Natural killer cell (primary cell): ENCODE measurements at regions not wholly inside any gene's neighbourhood (a gene's known extent, or its start where the extent isn't known, plus 50 kb on each side); places are given as distances from the start of the nearest gene placed in this dataset.

Source experiments
- ATAC-seq, 3 donors: fragments of 150-1000 bp in 2 of 3; fragments of 200-7000 bp in 1 of 3; cut with Tn5 transposase; 1 replicate in 1 of 3; 2 replicates in 2 of 3; pipeline ENCODE4 v1.10.0; 2021; ENCODE audit warnings: mild to moderate bottlenecking in 2 of 3, moderate library complexity in 2 of 3
- DNase-seq, 2 donors: peaks; one replicate each; pipeline versions ENCODE4 v3.0.0 to v3.0.0-alpha.2; 2013 to 2021; ENCODE audit warnings: mixed read lengths in 1 of 2
- H3K27ac ChIP-seq: one replicate; pipeline ENCODE4 v1.5.1; 2013; ENCODE audit warnings: mild to moderate bottlenecking, low read length
- H3K27me3 ChIP-seq: one replicate; pipeline ENCODE4 v1.6.1; 2013; ENCODE audit warnings: low read length; ENCODE audit not compliant: control insufficient read depth, insufficient read depth
- H3K36me3 ChIP-seq: one replicate; pipeline ENCODE4 v1.6.1; 2013; ENCODE audit warnings: low read length; ENCODE audit not compliant: control insufficient read depth, insufficient read depth
- H3K4me1 ChIP-seq: one replicate; pipeline ENCODE4 v1.6.1; 2013; ENCODE audit warnings: low read length; ENCODE audit not compliant: control insufficient read depth, insufficient read depth
- H3K4me3 ChIP-seq: one replicate; pipeline ENCODE4 v1.5.1; 2013; ENCODE audit warnings: low read length
- H3K9me3 ChIP-seq: one replicate; pipeline ENCODE4 v1.6.1; 2013; ENCODE audit warnings: low read length; ENCODE audit not compliant: control insufficient read depth, insufficient read depth
- H3K27ac Mint-ChIP-seq, 2 donors: one replicate each; pipeline ENCODE4 v1.8.0; 2022; ENCODE audit warnings: mild to moderate bottlenecking in 2 of 2, mixed read lengths in 2 of 2, moderate library complexity in 1 of 2
- H3K27me3 Mint-ChIP-seq, 2 donors: one replicate each; pipeline ENCODE4 v1.8.0; 2022; ENCODE audit warnings: low read depth in 2 of 2, mixed read lengths in 2 of 2
- H3K36me3 Mint-ChIP-seq: one replicate; pipeline ENCODE4 v1.8.0; 2022; ENCODE audit warnings: mixed read lengths
- H3K4me1 Mint-ChIP-seq, 2 donors: one replicate each; pipeline ENCODE4 v1.8.0; 2022; ENCODE audit warnings: mixed read lengths in 2 of 2
- H3K4me3 Mint-ChIP-seq: one replicate; pipeline ENCODE4 v1.8.0; 2022; ENCODE audit warnings: mild to moderate bottlenecking, moderate library complexity, mixed read lengths
- H3K9me3 Mint-ChIP-seq, 2 donors: one replicate each; pipeline ENCODE4 v1.8.0; 2022; ENCODE audit warnings: mixed read lengths in 2 of 2
- WGBS: methylation state at CpG from one replicate; pipeline ENCODE4 v1.1.7; 2013; ENCODE audit warnings: missing lambda C conversion rate; ENCODE audit not compliant: insufficient coverage; 5-methylcytosine and 5-hydroxymethylcytosine counted together
- intact Hi-C: fragments of 100-400 bp; cut with micrococcal nuclease; formaldehyde crosslinking; loops from one replicate; pipeline ENCODE4 v1.14.2; 2022
- TF ChIP-seq, protein P1 (sequence below): fragments of 200-600 bp; IDR thresholded peaks from one replicate; pipeline ENCODE4 v1.8.0; 2022; ENCODE audit warnings: antibody characterized with exemption

DNA sequence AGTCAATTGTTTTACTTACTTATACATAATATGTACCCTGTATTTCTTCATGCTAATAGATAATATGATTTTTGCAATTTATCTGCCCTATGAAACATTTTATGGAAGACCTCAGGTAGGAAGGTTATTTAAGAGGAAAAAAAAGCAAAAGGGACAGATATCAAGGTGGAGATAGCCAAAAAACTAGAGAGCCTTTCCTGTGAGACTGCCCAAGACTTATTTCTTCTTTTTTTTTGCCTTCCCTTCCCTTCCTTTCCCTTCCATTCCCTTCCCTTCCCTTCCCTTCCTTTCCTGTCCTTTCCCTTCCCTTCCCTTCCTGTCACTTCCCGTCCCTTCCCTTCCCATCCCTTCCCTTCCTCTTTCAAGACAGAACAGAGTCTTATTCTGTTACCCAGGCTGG, 80.6 kb upstream of the HMCN1 start:
- no peak overlapping the region for H3K27ac ChIP-seq
- Mint-ChIP-seq H3K9me3 (peaks cover 0 to 2% of the 10 kb centered on the region in 2 donors), H3K4me3 (no peak overlapping the region), H3K4me1 (no peaks in the 10 kb centered on the region), H3K36me3 (no peaks in the 10 kb centered on the region), H3K27ac (no peak overlapping the region), H3K27me3 (peaks cover 0 to 7% of the 10 kb centered on the region in 2 donors)
- no peaks in the 10 kb centered on the region for H3K4me1 ChIP-seq
- DNase-seq = no peak
- TF ChIP-seq, protein P1, sequence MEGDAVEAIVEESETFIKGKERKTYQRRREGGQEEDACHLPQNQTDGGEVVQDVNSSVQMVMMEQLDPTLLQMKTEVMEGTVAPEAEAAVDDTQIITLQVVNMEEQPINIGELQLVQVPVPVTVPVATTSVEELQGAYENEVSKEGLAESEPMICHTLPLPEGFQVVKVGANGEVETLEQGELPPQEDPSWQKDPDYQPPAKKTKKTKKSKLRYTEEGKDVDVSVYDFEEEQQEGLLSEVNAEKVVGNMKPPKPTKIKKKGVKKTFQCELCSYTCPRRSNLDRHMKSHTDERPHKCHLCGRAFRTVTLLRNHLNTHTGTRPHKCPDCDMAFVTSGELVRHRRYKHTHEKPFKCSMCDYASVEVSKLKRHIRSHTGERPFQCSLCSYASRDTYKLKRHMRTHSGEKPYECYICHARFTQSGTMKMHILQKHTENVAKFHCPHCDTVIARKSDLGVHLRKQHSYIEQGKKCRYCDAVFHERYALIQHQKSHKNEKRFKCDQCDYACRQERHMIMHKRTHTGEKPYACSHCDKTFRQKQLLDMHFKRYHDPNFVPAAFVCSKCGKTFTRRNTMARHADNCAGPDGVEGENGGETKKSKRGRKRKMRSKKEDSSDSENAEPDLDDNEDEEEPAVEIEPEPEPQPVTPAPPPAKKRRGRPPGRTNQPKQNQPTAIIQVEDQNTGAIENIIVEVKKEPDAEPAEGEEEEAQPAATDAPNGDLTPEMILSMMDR = no peak
- H3K36me3 ChIP-seq = no peaks in the 10 kb centered on the region
- no peak for ATAC-seq
- no peaks in the 10 kb centered on the region for H3K27me3 ChIP-seq
- H3K4me3 ChIP-seq = no peak overlapping the region
- peaks cover 2% of the 10 kb centered on the region for H3K9me3 ChIP-seq
- intact Hi-C loops = no loop called here
- WGBS = 87% methylated on average over 1 of the region's 1 CpG

DNA sequence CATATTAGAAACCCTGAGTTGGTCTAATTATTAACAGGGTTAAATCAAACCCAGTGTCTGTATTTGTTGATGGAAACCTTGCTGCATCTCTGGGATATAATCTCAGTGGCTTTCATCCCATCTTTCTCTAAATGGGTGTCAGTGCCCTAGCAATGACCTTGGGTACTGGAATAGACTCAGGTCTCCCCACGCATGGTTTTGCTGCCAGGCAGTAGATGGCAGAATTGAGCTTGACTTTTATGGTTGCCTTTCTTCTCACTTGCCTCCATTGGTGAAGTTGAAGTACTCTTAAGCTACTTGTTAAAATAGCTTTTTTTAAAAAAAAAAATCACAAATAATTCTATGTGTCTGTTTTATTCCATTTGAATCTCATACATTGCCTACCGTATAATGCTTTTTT, 81.8 kb upstream of the HMCN1 start:
- Histone ChIP-seq H3K27me3 (no peaks in the 10 kb centered on the region), H3K4me1 (no peaks in the 10 kb centered on the region), H3K9me3 (peaks cover 2% of the 10 kb centered on the region), H3K36me3 (no peaks in the 10 kb centered on the region), H3K27ac (no peak overlapping the region), H3K4me3 (no peak overlapping the region)
- no peak for ATAC-seq
- peaks cover 0 to 5% of the 10 kb centered on the region in 2 donors for H3K27me3 Mint-ChIP-seq
- intact Hi-C loops = no loop called here
- 93% methylated on average over 1 of the region's 2 CpGs for WGBS
- H3K4me3 Mint-ChIP-seq = no peak overlapping the region
- H3K9me3 Mint-ChIP-seq = no peaks in the 10 kb centered on the region
- no peak overlapping the region for H3K27ac Mint-ChIP-seq
- H3K4me1 Mint-ChIP-seq = peaks cover 9% of the 10 kb centered on the region in 2 donors
- DNase-seq = peak in 1 of 2 donors; percentile 29
- no peaks in the 10 kb centered on the region for H3K36me3 Mint-ChIP-seq
- TF ChIP-seq, protein P1 = no peak

DNA sequence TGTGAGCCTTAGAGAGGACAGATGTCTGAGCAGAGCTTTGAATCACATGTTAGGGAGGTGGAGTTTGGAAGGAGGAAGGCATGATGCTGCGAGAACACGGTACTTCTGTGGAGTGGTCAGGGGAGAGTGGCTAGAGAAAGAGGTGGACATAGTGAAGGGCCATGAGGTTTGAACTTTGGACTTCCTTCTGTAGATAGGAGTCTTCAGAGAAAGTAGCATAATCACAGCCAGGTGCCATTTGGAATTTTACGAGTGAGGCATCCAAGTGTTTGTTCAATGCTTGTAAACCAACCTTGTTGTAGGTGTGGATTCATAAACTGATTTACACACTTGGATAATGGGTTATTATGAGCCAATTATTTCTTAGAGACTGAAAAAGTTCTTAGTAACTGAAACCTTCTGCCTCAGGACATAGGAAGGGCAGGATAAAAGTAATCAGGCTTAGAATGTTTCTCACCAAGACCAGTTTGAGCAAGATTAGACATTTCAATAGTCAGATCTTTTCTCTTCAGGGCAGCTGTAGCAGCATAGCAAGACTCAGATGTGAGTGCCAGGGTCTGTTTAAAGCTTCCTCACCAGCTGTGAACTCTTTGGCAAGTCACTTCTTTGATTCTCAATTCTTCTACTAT, 83.5 kb upstream of the HMCN1 start:
- Mint-ChIP-seq H3K36me3 (no peaks in the 10 kb centered on the region), H3K4me1 (peaks cover 9 to 12% of the 10 kb centered on the region in 2 donors), H3K9me3 (no peaks in the 10 kb centered on the region), H3K27me3 (peaks cover 0 to 5% of the 10 kb centered on the region in 2 donors), H3K27ac (no peak overlapping the region), H3K4me3 (no peak overlapping the region)
- Histone ChIP-seq H3K4me3 (no peak overlapping the region), H3K27me3 (no peaks in the 10 kb centered on the region), H3K4me1 (no peaks in the 10 kb centered on the region), H3K27ac (no peak overlapping the region), H3K36me3 (no peaks in the 10 kb centered on the region), H3K9me3 (peaks cover 2% of the 10 kb centered on the region)
- 97% methylated on average over 3 of the region's 3 CpGs for WGBS
- no peak for ATAC-seq
- intact Hi-C loops = no loop called here
- no peak for DNase-seq
- TF ChIP-seq, protein P1 = no peak
